WI38 (cell line): ENCODE measurements at regions not wholly inside any gene's neighbourhood (a gene's known extent, or its start where the extent isn't known, plus 50 kb on each side); places are given as distances from the start of the nearest gene placed in this dataset.

Experiments used
- H3K4me3 ChIP-seq: 2 replicates; pipeline ENCODE4 v1.5.1; 2011; ENCODE audit warnings: low read depth, mild to moderate bottlenecking, control low read depth, low read length
- TF ChIP-seq, protein P1 (sequence below): IDR thresholded peaks from 2 replicates; pipeline ENCODE4 v1.5.1; 2012; ENCODE audit warnings: low read depth, mild to moderate bottlenecking, control low read depth, low read length

- H3K4me3 ChIP-seq: no peak overlapping the region
- TF ChIP-seq, protein P1, sequence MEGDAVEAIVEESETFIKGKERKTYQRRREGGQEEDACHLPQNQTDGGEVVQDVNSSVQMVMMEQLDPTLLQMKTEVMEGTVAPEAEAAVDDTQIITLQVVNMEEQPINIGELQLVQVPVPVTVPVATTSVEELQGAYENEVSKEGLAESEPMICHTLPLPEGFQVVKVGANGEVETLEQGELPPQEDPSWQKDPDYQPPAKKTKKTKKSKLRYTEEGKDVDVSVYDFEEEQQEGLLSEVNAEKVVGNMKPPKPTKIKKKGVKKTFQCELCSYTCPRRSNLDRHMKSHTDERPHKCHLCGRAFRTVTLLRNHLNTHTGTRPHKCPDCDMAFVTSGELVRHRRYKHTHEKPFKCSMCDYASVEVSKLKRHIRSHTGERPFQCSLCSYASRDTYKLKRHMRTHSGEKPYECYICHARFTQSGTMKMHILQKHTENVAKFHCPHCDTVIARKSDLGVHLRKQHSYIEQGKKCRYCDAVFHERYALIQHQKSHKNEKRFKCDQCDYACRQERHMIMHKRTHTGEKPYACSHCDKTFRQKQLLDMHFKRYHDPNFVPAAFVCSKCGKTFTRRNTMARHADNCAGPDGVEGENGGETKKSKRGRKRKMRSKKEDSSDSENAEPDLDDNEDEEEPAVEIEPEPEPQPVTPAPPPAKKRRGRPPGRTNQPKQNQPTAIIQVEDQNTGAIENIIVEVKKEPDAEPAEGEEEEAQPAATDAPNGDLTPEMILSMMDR: no peak
Measured at GRCh38 chr6:74166849-74167248, 470.8 kb downstream of the CD109 start.

DNA sequence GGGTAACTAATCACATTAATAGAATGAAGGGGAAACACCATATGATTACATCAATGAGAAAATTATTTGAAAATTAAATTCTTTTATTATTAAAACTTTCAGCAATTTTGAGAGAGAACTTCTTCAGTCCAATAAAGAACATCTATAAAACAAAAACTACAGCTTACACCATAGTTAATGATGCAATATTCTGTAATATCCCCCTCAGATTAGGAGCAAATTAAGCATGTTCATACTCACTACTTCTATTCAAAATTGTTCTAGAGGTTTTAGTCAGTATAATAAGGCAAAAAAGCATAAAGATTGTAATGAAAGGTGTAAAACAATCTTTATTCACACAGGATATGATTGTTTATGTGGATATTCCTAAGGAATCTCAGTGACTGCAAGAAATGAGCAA is 465.4 kb downstream of the CD109 start:
- H3K4me3 ChIP-seq: no peak overlapping the region
- TF ChIP-seq, protein P1: no peak

DNA sequence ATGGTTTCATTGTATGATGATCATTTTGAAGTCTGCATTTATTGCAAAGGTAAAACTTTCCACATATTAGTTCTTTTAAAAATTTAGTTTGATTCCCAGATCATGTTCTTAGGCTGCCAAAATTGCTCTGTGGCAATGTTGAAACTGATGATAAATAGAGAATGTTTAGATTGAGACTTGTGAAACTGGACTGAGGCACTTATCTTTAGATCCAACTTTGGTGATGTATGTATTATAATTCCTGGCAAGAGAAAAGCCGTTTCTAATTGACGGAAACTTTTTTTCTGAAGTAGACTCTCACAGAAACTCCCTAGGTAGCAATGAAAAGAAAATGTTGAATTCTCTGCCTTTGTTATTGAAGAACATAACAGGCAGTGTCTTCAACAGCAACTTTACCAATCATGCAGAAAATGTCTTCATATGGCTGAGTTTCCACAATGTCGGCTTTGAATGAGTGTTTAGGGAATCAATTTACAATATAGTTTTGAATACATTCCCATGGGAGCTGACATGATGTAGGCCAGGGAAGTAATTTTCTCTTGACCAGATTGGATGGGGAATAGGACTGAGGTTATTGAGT is 456.2 kb downstream of the CD109 start:
- TF ChIP-seq, protein P1: no peak
- H3K4me3 ChIP-seq: no peak overlapping the region

GRCh38 chr6:74145931-74146330 is 449.9 kb downstream of the CD109 start:
- H3K4me3 ChIP-seq: no peak overlapping the region
- TF ChIP-seq, protein P1: no peak

GRCh38 chr6:74137911-74138310 is 441.9 kb downstream of the CD109 start:
- no peak overlapping the region for H3K4me3 ChIP-seq
- TF ChIP-seq, protein P1: no peak

GRCh38 chr6:74134327-74134726 is 438.3 kb downstream of the CD109 start:
- TF ChIP-seq, protein P1: no peak
- no peak overlapping the region for H3K4me3 ChIP-seq

GRCh38 chr6:74133073-74133472 is 437.1 kb downstream of the CD109 start:
- TF ChIP-seq, protein P1: no peak
- H3K4me3 ChIP-seq: no peak overlapping the region
